ENCODE measurements at regions not wholly inside any gene's neighbourhood (a gene's known extent, or its start where the extent isn't known, plus 50 kb on each side); places are given as distances from the start of the nearest gene placed in this dataset.

DNA sequence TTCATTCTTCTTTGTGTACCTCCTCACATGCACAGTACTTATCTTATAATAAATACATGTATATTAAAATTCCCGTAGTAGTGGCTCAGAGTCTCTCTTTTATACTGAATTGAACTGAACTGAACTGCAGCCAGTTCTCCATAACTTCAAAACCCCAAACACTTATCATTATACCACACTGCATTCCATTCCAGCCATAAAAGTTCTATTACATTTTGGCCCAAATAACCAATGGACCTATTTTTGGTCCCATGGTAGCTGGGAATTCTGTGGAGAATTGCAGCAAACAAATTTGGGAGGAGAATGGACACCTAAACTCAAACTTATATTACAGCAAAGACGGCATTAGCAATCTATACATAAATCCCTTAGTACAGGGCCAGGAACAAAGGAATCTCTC lies 86.6 kb upstream of the C1orf87 start:
- TF ChIP-seq, protein P1, sequence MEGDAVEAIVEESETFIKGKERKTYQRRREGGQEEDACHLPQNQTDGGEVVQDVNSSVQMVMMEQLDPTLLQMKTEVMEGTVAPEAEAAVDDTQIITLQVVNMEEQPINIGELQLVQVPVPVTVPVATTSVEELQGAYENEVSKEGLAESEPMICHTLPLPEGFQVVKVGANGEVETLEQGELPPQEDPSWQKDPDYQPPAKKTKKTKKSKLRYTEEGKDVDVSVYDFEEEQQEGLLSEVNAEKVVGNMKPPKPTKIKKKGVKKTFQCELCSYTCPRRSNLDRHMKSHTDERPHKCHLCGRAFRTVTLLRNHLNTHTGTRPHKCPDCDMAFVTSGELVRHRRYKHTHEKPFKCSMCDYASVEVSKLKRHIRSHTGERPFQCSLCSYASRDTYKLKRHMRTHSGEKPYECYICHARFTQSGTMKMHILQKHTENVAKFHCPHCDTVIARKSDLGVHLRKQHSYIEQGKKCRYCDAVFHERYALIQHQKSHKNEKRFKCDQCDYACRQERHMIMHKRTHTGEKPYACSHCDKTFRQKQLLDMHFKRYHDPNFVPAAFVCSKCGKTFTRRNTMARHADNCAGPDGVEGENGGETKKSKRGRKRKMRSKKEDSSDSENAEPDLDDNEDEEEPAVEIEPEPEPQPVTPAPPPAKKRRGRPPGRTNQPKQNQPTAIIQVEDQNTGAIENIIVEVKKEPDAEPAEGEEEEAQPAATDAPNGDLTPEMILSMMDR (IDR thresholded peaks at IDR 0.05), result no peak
- TF ChIP-seq POLR2A (IDR thresholded peaks at IDR 0.05), result no peak

Data from lower leg skin (tissue), 3 donors.